IMR-90 (cell line): ENCODE measurements at regions not wholly inside any gene's neighbourhood (a gene's known extent, or its start where the extent isn't known, plus 50 kb on each side); places are given as distances from the start of the nearest gene placed in this dataset.

ENCODE experiments used
- BHLHE40 ChIP-seq: fragments of 150-350 bp; IDR thresholded peaks from 2 replicates; pipeline ENCODE4 v1.6.1; 2016; ENCODE audit warnings: mild to moderate bottlenecking, low read depth, low read length
- CEBPB ChIP-seq: IDR thresholded peaks from 2 replicates; pipeline ENCODE4 v1.6.1; 2012; ENCODE audit warnings: low read depth, low read length, improper control_type of control experiment
- CTCF ChIP-seq: conservative IDR thresholded peaks from 2 replicates; pipeline ENCODE4 v1.5.1; 2012; ENCODE audit warnings: mild to moderate bottlenecking, low read depth, low read length, improper control_type of control experiment
- RAD21 ChIP-seq: IDR thresholded peaks from 2 replicates; pipeline ENCODE4 v1.6.1; 2012; ENCODE audit warnings: low read length, improper control_type of control experiment
- RFX5 ChIP-seq: IDR thresholded peaks from 2 replicates; pipeline ENCODE4 v1.8.0; 2012; ENCODE audit warnings: low read depth, mild to moderate bottlenecking, low read length, moderate library complexity

- no peak for TF ChIP-seq CTCF
- TF ChIP-seq RFX5: no peak
- no peak for TF ChIP-seq RAD21
- TF ChIP-seq BHLHE40: no peak
- no peak for TF ChIP-seq CEBPB
Measured at GRCh38 chr5:56330167-56330566, 97.0 kb upstream of the ANKRD55 start.
